ENCODE measurements at regions not wholly inside any gene's neighbourhood (a gene's known extent, or its start where the extent isn't known, plus 50 kb on each side); places are given as distances from the start of the nearest gene placed in this dataset.

DNA sequence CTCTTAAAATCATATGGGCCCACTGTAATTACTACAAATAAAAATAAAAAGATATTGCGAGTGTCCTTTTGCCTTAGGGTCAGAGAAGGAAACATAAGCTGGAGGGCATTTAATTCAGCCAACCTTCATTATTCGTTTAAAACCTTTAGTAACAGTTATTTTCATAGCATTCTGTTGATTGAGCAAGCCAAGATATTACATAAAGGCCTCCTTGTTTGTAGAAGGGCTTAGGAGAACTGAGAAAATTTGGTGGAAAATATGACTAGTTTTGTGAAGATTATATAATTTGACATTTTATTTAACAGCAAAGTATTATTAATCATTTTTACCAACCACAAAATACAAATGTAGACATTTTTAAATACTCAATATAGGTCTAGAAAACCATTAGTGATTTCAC, 62.2 kb downstream of the COX7C start:
- no peak for TF ChIP-seq EZH2 (IDR thresholded peaks at IDR 0.05; ENCODE audit: borderline replicate concordance, low read length)
- TF ChIP-seq, protein P1, sequence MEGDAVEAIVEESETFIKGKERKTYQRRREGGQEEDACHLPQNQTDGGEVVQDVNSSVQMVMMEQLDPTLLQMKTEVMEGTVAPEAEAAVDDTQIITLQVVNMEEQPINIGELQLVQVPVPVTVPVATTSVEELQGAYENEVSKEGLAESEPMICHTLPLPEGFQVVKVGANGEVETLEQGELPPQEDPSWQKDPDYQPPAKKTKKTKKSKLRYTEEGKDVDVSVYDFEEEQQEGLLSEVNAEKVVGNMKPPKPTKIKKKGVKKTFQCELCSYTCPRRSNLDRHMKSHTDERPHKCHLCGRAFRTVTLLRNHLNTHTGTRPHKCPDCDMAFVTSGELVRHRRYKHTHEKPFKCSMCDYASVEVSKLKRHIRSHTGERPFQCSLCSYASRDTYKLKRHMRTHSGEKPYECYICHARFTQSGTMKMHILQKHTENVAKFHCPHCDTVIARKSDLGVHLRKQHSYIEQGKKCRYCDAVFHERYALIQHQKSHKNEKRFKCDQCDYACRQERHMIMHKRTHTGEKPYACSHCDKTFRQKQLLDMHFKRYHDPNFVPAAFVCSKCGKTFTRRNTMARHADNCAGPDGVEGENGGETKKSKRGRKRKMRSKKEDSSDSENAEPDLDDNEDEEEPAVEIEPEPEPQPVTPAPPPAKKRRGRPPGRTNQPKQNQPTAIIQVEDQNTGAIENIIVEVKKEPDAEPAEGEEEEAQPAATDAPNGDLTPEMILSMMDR (IDR thresholded peaks at IDR 0.05; ENCODE audit: low read length) = no peak
